Activated CD8-positive, alpha-beta T cell treated with anti-CD3 and anti-CD28 coated beads for 36 hours (primary cell): ENCODE measurements at regions not wholly inside any gene's neighbourhood (a gene's known extent, or its start where the extent isn't known, plus 50 kb on each side); places are given as distances from the start of the nearest gene placed in this dataset.

Experiments used
- ATAC-seq: fragments of 200-7000 bp; cut with Tn5 transposase; one replicate; pipeline ENCODE4 v1.10.0; 2021; ENCODE audit warnings: mild to moderate bottlenecking, moderate library complexity
- CTCF ChIA-PET: fragments of 350-600 bp; sonication (Branson Sonifier 250); formaldehyde crosslinking; loops from one replicate; lab custom pipeline; 2021; ENCODE audit warnings: antibody characterized with exemption; lab: Charles Lee
- POLR2A ChIA-PET: fragments of 350-600 bp; sonication (Branson Sonifier 250); formaldehyde crosslinking; loops from one replicate; lab custom pipeline; 2021; ENCODE audit warnings: antibody characterized with exemption; lab: Charles Lee
- DNase-seq: peaks from one replicate; pipeline ENCODE4 v3.0.0-alpha.2; 2020
- H3K27ac Mint-ChIP-seq: one replicate; pipeline ENCODE4 v1.8.0; 2021; ENCODE audit warnings: mild to moderate bottlenecking, mixed read lengths
- H3K27me3 Mint-ChIP-seq: one replicate; pipeline ENCODE4 v1.8.0; 2021; ENCODE audit warnings: mixed read lengths
- H3K36me3 Mint-ChIP-seq: one replicate; pipeline ENCODE4 v1.8.0; 2021; ENCODE audit warnings: low read depth, mixed read lengths
- H3K4me1 Mint-ChIP-seq: one replicate; pipeline ENCODE4 v1.8.0; 2021; ENCODE audit warnings: low read depth, mixed read lengths
- H3K4me3 Mint-ChIP-seq: one replicate; pipeline ENCODE4 v1.8.0; 2021; ENCODE audit warnings: mild to moderate bottlenecking, moderate library complexity, mixed read lengths
- H3K9me3 Mint-ChIP-seq: one replicate; pipeline ENCODE4 v1.8.0; 2021; ENCODE audit warnings: mixed read lengths
- intact Hi-C: fragments of 100-400 bp; cut with micrococcal nuclease; formaldehyde crosslinking; loops from one replicate; pipeline ENCODE4 v1.10.0; 2022
- TF ChIP-seq, protein P1 (sequence below): fragments of 200-600 bp; IDR thresholded peaks from one replicate; pipeline ENCODE4 v1.8.0; 2022; ENCODE audit warnings: antibody characterized with exemption, mild to moderate bottlenecking

DNA sequence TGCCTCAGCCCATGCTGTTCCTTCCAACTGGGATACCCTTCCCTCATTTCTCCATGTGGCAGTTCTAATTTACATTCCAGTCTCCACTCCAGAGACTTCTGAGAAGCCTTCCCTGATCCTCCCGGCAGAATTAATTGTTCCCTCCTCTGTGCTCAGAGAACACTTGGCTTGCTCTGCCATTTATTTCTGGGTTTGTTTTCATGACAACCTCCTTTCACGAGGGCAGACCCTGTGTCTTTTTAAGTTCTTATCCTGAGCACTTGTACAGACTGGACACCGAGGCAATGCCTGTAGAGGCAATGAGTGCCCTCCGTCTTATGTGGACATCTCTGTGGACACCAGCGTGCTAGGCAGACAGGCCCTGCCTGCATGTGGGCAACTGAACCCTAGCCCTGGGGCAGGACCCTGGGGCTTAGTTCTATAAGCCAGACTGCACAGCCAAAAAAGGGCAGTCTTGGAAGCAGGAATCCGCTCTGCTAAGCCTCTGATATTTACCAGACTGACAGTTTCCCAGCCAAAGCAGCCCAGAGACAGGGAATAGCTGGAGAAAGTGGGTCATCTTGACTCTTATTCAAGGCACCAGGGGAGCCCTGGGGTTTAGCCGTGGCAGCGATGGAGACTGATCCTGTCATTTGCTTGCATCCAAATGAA lies 474.0 kb downstream of the RPS24 start:
- POLR2A ChIA-PET, result no interaction called here
- H3K27ac Mint-ChIP-seq, result no peak overlapping the region
- ATAC-seq (no peak), DNase-seq (no peak)
- intact Hi-C loops, result no loop called here
- peaks cover 2% of the 10 kb centered on the region for H3K27me3 Mint-ChIP-seq
- CTCF ChIA-PET, result no interaction called here
- TF ChIP-seq, protein P1, sequence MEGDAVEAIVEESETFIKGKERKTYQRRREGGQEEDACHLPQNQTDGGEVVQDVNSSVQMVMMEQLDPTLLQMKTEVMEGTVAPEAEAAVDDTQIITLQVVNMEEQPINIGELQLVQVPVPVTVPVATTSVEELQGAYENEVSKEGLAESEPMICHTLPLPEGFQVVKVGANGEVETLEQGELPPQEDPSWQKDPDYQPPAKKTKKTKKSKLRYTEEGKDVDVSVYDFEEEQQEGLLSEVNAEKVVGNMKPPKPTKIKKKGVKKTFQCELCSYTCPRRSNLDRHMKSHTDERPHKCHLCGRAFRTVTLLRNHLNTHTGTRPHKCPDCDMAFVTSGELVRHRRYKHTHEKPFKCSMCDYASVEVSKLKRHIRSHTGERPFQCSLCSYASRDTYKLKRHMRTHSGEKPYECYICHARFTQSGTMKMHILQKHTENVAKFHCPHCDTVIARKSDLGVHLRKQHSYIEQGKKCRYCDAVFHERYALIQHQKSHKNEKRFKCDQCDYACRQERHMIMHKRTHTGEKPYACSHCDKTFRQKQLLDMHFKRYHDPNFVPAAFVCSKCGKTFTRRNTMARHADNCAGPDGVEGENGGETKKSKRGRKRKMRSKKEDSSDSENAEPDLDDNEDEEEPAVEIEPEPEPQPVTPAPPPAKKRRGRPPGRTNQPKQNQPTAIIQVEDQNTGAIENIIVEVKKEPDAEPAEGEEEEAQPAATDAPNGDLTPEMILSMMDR, result no peak
- H3K4me3 Mint-ChIP-seq, result no peak overlapping the region
- no peaks in the 10 kb centered on the region for H3K4me1 Mint-ChIP-seq
- H3K9me3 Mint-ChIP-seq, result no peaks in the 10 kb centered on the region
- no peaks in the 10 kb centered on the region for H3K36me3 Mint-ChIP-seq

DNA sequence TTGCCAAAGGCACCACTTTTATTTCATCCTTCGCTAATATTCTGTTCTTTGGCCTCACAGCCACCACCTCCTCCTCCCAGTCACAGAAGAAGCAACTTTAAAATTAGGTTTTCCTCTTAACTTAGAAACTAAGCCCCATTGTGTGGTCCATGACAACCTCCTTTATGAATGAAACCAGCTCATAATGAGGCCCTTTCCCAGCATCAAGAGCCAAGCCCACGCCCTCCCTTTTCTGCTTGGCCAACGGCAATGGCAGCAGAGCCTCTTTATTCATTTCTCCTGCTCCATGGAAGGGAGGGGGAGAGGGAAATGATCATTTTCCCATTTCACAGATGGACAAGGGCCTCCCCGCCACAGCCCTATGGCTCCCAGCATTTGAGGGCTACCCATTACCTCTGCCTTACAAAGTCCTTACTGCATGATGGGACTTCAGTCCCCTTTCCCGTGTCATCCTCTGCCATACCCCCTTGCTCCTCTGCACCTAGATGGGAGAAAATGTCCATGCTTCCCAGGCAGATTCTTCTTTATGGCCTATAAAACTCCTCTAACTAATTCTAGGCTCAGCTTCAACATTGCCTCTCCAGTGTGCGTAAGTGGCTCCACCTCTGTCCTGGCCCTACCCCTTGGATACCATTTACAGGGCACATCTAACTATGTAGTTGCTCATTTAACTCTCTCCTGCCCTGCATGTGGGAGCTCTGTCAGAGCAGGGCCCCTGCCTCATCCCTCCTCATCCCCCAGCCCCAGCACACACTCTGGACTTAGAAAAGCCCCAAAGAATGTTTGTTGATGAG lies 475.5 kb downstream of the RPS24 start:
- ChIA-PET CTCF (no interaction called here), POLR2A (no interaction called here)
- ATAC-seq (no peak), DNase-seq (no peak)
- Mint-ChIP-seq H3K27ac (no peak overlapping the region), H3K4me3 (no peak overlapping the region), H3K36me3 (no peaks in the 10 kb centered on the region), H3K4me1 (no peaks in the 10 kb centered on the region), H3K9me3 (no peaks in the 10 kb centered on the region), H3K27me3 (peaks cover 2% of the 10 kb centered on the region)
- intact Hi-C loops, result no loop called here
- TF ChIP-seq, protein P1, result no peak

DNA sequence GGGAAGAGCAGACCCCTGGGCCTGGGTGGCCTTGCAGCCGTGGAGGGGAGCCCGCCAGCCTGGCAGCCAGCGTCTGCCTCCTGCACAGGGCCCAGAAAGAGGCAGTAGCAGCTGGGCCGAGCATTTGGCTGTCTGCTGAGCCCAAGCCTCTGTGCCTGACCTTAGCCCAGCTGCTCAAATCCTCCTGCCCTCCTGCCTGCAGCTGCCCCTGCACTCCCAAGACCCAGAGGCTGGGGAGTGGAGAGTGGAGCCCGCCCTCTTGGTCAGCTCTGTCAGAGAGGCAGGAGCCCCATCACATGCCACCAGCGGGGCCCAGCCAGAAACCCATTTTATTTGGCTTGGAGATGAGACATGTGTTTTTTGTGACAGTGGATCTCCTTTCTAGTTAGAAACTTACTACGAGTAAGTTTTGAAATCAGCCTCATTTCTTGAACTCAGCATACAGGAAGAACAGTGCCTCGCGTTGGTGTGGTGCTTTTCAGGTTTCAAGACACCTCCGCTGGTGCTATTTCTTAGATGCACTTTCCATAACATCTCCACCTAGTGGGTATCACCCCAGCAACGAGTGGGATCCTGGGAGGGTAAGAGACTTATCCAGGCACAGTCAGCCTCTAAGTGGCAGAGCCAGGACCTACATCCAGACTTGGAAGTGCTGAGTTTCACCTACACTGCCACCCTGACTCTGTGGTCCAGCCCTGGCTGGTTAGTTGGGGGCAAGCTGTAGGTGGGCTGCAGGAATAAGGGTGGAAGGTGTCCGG lies 477.1 kb downstream of the RPS24 start:
- DNase-seq (no peak), ATAC-seq (no peak)
- POLR2A ChIA-PET, result no interaction called here
- Mint-ChIP-seq H3K9me3 (no peaks in the 10 kb centered on the region), H3K4me1 (no peaks in the 10 kb centered on the region), H3K36me3 (no peaks in the 10 kb centered on the region), H3K27ac (no peak overlapping the region), H3K4me3 (no peak overlapping the region), H3K27me3 (peaks cover 2% of the 10 kb centered on the region)
- intact Hi-C loops, result no loop called here
- CTCF ChIA-PET, result interaction anchor here (1.3 kb wide), 1 partner anchor 10 kb away, joined by 3 read pairs; no protein-coding TSS in a partner anchor
- TF ChIP-seq, protein P1, result no peak

DNA sequence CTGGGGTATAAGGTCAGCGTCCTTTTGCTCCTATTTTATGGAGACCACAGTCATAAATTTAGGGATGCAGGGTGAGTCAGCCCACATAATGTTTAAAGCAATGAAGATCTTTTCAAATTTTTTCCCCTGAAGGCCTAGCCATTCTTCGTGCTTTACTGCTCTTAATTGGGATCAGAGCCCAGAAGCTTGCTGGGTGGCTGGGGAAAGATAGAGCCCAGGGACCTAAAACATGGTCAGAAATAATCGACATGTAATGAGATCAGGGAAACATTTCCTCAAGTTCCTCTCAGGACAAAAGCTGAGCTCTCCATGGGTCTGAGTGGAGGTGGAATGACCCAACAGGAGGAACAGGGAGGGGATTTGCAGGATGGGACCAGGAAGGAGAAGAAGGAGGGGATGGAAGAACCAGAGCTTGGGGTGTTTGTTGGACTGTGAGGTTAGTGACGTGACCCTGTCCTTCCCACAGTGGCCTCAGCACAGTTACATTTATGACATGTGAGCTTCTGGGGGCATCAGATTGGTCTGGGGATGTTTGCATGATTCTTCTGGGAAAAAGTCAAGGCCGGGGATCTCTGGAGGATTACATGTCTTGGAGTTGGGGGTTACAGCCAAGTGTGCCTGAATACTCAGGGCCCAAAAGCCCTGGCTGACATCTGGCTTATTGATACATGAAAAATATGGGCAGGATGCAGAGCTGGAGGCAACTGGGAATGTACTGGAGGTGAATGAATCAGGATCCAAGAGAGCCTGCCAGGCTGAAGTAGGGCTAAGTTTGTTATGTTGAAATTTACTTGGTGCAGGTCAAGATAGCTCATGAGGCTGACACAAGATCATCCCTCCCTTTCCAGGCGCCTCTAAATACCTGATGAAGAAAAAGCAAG lies 477.9 kb downstream of the RPS24 start:
- H3K27me3 Mint-ChIP-seq, result peaks cover 2% of the 10 kb centered on the region
- ATAC-seq, result no peak
- intact Hi-C loops, result no loop called here
- ChIA-PET POLR2A (no interaction called here), CTCF (interaction anchor here (1.3 kb wide), 1 partner anchor 9 kb away, joined by 3 read pairs; no protein-coding TSS in a partner anchor)
- TF ChIP-seq, protein P1, result no peak
- no peaks in the 10 kb centered on the region for H3K9me3 Mint-ChIP-seq
- no peaks in the 10 kb centered on the region for H3K4me1 Mint-ChIP-seq
- H3K27ac Mint-ChIP-seq, result no peak overlapping the region
- no peak for DNase-seq
- H3K36me3 Mint-ChIP-seq, result no peaks in the 10 kb centered on the region
- no peak overlapping the region for H3K4me3 Mint-ChIP-seq
